ENCODE measurements at regions not wholly inside any gene's neighbourhood (a gene's known extent, or its start where the extent isn't known, plus 50 kb on each side); places are given as distances from the start of the nearest gene placed in this dataset.

DNA sequence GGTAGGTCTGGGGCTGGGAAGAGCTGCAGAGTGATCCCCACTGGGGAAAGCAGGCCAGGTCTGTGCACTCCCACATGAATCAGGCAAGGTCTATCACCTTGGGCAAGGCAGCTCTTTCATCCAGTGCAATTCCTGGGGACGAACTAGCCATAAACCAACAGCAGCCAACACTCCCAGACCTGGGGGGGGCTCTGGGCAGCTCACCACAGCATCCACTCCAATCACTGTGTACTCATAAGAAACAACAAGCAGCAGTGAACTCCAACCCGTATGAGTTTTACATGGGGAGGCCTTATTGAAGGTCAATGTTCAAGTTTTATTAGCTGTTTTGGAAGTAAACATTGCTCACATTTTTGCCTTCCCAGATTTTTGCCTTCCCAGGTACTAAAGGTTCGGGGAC lies 157.4 kb upstream of the NAV2 start:
- no peak for TF ChIP-seq EP300 (IDR thresholded peaks at IDR 0.05; ENCODE audit: borderline replicate concordance in 1 of 2, low read depth in 2 of 2, low read length in 2 of 2)
- no peak for TF ChIP-seq POLR2AphosphoS5 (IDR thresholded peaks at IDR 0.05; ENCODE audit: low read depth, low read length)
- no peak for TF ChIP-seq YY1 (IDR thresholded peaks at IDR 0.05; ENCODE audit: low read depth, low read length)
- no peak for TF ChIP-seq CREB1 (IDR thresholded peaks at IDR 0.05)
